RKO (cell line): ENCODE measurements at regions not wholly inside any gene's neighbourhood (a gene's known extent, or its start where the extent isn't known, plus 50 kb on each side); places are given as distances from the start of the nearest gene placed in this dataset.

ENCODE experiments used
- DNase-seq: peaks from one replicate; pipeline ENCODE4 v3.0.0-alpha.2; 2016; ENCODE audit warnings: low spot score

- DNase-seq = no peak
These were observed 361.9 kb downstream of the CSNK1G3 start for GRCh38 chr5:123873846-123874245.

- DNase-seq = no peak
These were observed 359.4 kb downstream of the CSNK1G3 start for GRCh38 chr5:123871373-123871772.

GRCh38 chr5:123868881-123869280 is 356.9 kb downstream of the CSNK1G3 start:
- DNase-seq = no peak

GRCh38 chr5:123868267-123868666 is 356.3 kb downstream of the CSNK1G3 start:
- no peak for DNase-seq

- DNase-seq = peak; percentile 51
These were observed 353.7 kb downstream of the CSNK1G3 start for GRCh38 chr5:123865641-123866040.

- no peak for DNase-seq
These were observed 352.6 kb downstream of the CSNK1G3 start for GRCh38 chr5:123864578-123864977.

GRCh38 chr5:123858938-123859337 is 347.0 kb downstream of the CSNK1G3 start:
- DNase-seq = no peak

GRCh38 chr5:123856766-123857165 is 344.8 kb downstream of the CSNK1G3 start:
- DNase-seq = no peak

GRCh38 chr5:123855609-123856008 is 343.6 kb downstream of the CSNK1G3 start:
- no peak for DNase-seq

GRCh38 chr5:123845356-123846100 is 333.6 kb downstream of the CSNK1G3 start:
- DNase-seq = no peak

GRCh38 chr5:123844873-123845272 is 332.9 kb downstream of the CSNK1G3 start:
- no peak for DNase-seq

GRCh38 chr5:123835421-123835820 is 323.4 kb downstream of the CSNK1G3 start:
- no peak for DNase-seq

GRCh38 chr5:123830575-123830974 is 318.6 kb downstream of the CSNK1G3 start:
- no peak for DNase-seq

- no peak for DNase-seq
These were observed 315.8 kb downstream of the CSNK1G3 start for GRCh38 chr5:123827811-123828210.

- DNase-seq = no peak
These were observed 307.9 kb downstream of the CSNK1G3 start for GRCh38 chr5:123819833-123820232.

- no peak for DNase-seq
These were observed 307.4 kb downstream of the CSNK1G3 start for GRCh38 chr5:123819386-123819785.

- no peak for DNase-seq
These were observed 305.3 kb downstream of the CSNK1G3 start for GRCh38 chr5:123817267-123817666.

- DNase-seq = no peak
These were observed 303.0 kb downstream of the CSNK1G3 start for GRCh38 chr5:123814801-123815470.

- peak; percentile 4 for DNase-seq
These were observed 302.1 kb downstream of the CSNK1G3 start for GRCh38 chr5:123813937-123814624.

GRCh38 chr5:123813264-123813663 is 301.3 kb downstream of the CSNK1G3 start:
- DNase-seq = no peak

- DNase-seq = no peak
These were observed 299.9 kb downstream of the CSNK1G3 start for GRCh38 chr5:123811831-123812230.

- no peak for DNase-seq
These were observed 298.9 kb downstream of the CSNK1G3 start for GRCh38 chr5:123810746-123811340.

GRCh38 chr5:123810253-123810652 is 298.3 kb downstream of the CSNK1G3 start:
- no peak for DNase-seq
